Colonic mucosa (tissue), 4 donors: ENCODE measurements at regions not wholly inside any gene's neighbourhood (a gene's known extent, or its start where the extent isn't known, plus 50 kb on each side); places are given as distances from the start of the nearest gene placed in this dataset.

Experiments used
- DNase-seq: peaks from one replicate; pipeline ENCODE4 v3.0.0-alpha.2; 2020
- H3K27ac ChIP-seq: fragments of 200-600 bp; one replicate; pipeline ENCODE4 v1.8.0; 2021
- H3K27me3 ChIP-seq: fragments of 200-600 bp; one replicate; pipeline ENCODE4 v1.8.0; 2021
- H3K36me3 ChIP-seq: fragments of 200-600 bp; one replicate; pipeline ENCODE4 v1.8.0; 2021
- H3K4me1 ChIP-seq: fragments of 200-600 bp; one replicate; pipeline ENCODE4 v1.8.0; 2021; ENCODE audit warnings: mild to moderate bottlenecking
- H3K4me3 ChIP-seq: fragments of 200-600 bp; one replicate; pipeline ENCODE4 v1.8.0; 2021
- H3K9ac ChIP-seq, 2 donors: one replicate each; pipeline ENCODE4 v1.7.0; 2013; ENCODE audit warnings: control low read depth in 2 of 2, low read depth in 2 of 2, low read length in 2 of 2
- H3K9me3 ChIP-seq: fragments of 200-600 bp; one replicate; pipeline ENCODE4 v1.8.0; 2021
- CTCF ChIP-seq: fragments of 200-600 bp; IDR thresholded peaks from one replicate; pipeline ENCODE4 v1.8.0; 2022; ENCODE audit warnings: antibody characterized with exemption, mild to moderate bottlenecking
- intact Hi-C: fragments of 100-400 bp; cut with DNase I; formaldehyde crosslinking; loops from one replicate; pipeline ENCODE4 v1.14.1; 2022
- donor health status: healthy.
- donor health status: DM: no; HTN: no; CAD: no.
- donor health status: DM: no; HTN: no; CAD: no.

GRCh38 chr3:102577082-102577789 is 142.4 kb downstream of the ZPLD1 start:
- no peaks in the 10 kb centered on the region for H3K36me3 ChIP-seq
- no peak overlapping the region for H3K27ac ChIP-seq
- no peaks in the 10 kb centered on the region for H3K4me1 ChIP-seq
- H3K9me3 ChIP-seq = no peaks in the 10 kb centered on the region
- no peak overlapping the region for H3K4me3 ChIP-seq
- no peak overlapping the region for H3K9ac ChIP-seq
- no peak for DNase-seq
- intact Hi-C loops = no loop called here
- no peak for TF ChIP-seq CTCF
- H3K27me3 ChIP-seq = no peaks in the 10 kb centered on the region

- Histone ChIP-seq H3K27ac (no peak overlapping the region), H3K4me1 (no peaks in the 10 kb centered on the region), H3K9ac (no peak overlapping the region), H3K27me3 (no peaks in the 10 kb centered on the region), H3K36me3 (no peaks in the 10 kb centered on the region), H3K9me3 (no peaks in the 10 kb centered on the region), H3K4me3 (no peak overlapping the region)
- no peak for TF ChIP-seq CTCF
- intact Hi-C loops = no loop called here
- no peak for DNase-seq
These were observed 145.9 kb downstream of the ZPLD1 start for GRCh38 chr3:102580760-102581159.

DNA sequence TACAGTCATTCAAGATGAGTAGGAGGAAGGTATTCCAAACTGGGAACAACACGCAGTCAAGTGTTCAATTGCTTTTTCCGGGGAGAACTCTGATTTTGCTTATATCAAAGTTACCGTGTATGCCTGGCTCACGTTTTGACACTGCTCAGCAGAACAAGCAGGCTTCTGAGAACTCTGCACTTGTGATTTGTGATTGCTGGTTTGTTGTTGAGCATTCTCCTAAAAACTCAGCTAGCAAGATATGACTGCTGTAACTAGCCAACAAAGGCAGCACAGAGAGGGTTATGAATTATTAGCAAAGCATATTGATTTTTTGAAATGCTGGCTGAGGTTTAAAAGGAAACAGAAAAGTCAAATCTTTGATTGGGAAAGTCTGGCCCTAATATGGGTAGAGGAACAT is 151.7 kb downstream of the ZPLD1 start:
- no peak for DNase-seq

GRCh38 chr3:102593812-102594602 is 159.2 kb downstream of the ZPLD1 start:
- intact Hi-C loops = no loop called here
- no peak for DNase-seq
- no peak for TF ChIP-seq CTCF
- Histone ChIP-seq H3K4me3 (no peak overlapping the region), H3K9ac (no peak overlapping the region), H3K4me1 (no peaks in the 10 kb centered on the region), H3K27me3 (no peaks in the 10 kb centered on the region), H3K27ac (no peak overlapping the region), H3K9me3 (no peaks in the 10 kb centered on the region), H3K36me3 (no peaks in the 10 kb centered on the region)

More for the DNA sequence above, 151.7 kb downstream of the ZPLD1 start:
- no peak for TF ChIP-seq CTCF
- no peaks in the 10 kb centered on the region for H3K9me3 ChIP-seq
- H3K27ac ChIP-seq = no peak overlapping the region
- no peaks in the 10 kb centered on the region for H3K27me3 ChIP-seq
- H3K4me3 ChIP-seq = no peak overlapping the region
- no peaks in the 10 kb centered on the region for H3K4me1 ChIP-seq
- no peaks in the 10 kb centered on the region for H3K36me3 ChIP-seq
- no peak overlapping the region for H3K9ac ChIP-seq
- intact Hi-C loops = no loop called here

DNA sequence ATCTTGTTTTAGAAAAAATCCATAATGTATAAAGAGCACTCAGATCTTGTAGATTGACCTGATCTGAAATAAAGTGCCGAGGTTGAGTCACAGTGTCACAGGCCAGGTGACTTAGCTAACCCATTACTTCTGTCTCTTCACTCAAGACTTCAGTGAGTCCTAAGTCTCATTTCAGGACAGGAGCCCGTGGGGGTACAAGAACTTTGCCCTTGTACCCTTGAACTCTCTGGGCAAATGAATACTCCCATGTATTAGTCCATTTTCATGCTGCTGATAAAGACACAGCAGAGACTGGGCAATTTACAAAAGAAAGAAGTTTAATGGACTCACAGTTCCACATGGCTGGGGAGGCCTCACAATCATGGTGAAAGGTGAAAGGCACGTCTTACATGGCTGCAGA is 160.2 kb downstream of the ZPLD1 start:
- no peak overlapping the region for H3K9ac ChIP-seq
- no peaks in the 10 kb centered on the region for H3K4me1 ChIP-seq
- intact Hi-C loops = no loop called here
- DNase-seq = no peak
- no peaks in the 10 kb centered on the region for H3K36me3 ChIP-seq
- no peaks in the 10 kb centered on the region for H3K27me3 ChIP-seq
- no peaks in the 10 kb centered on the region for H3K9me3 ChIP-seq
- no peak for TF ChIP-seq CTCF
- H3K27ac ChIP-seq = no peak overlapping the region
- H3K4me3 ChIP-seq = no peak overlapping the region
